Smooth muscle cell (in vitro differentiated cells): ENCODE measurements at regions not wholly inside any gene's neighbourhood (a gene's known extent, or its start where the extent isn't known, plus 50 kb on each side); places are given as distances from the start of the nearest gene placed in this dataset.
"Not testable (repeated sequence)": the region's sequence is repeated elsewhere in the genome, so short reads cannot be mapped to it uniquely, and the experiment has no call there.

ENCODE experiments used
- DNase-seq: peaks from one replicate; lab custom pipeline; 2025; ENCODE audit not compliant: unreplicated experiment; lab: John Stamatoyannopoulos, UW
- H2AFZ ChIP-seq: fragments of 200-600 bp; sonication (generic); 2 replicates; pipeline ENCODE4 v1.6.0; 2016; ENCODE audit warnings: antibody characterized with exemption, low read depth, mild to moderate bottlenecking
- H3F3A ChIP-seq: fragments of 200-600 bp; sonication (generic); 2 replicates; pipeline ENCODE4 v1.6.0; 2017; ENCODE audit warnings: antibody characterized with exemption, low read depth
- H3K27ac ChIP-seq: fragments of 200-600 bp; sonication (generic); 2 replicates; pipeline ENCODE4 v1.5.1; 2016; ENCODE audit warnings: low read depth, mild to moderate bottlenecking
- H3K27me3 ChIP-seq: fragments of 200-600 bp; sonication (generic); 2 replicates; pipeline ENCODE4 v1.6.1; 2016; ENCODE audit warnings: low read depth, mild to moderate bottlenecking
- H3K36me3 ChIP-seq: fragments of 200-600 bp; sonication (generic); 2 replicates; pipeline ENCODE4 v1.5.1; 2016; ENCODE audit warnings: low read depth
- H3K4me1 ChIP-seq: fragments of 200-600 bp; sonication (generic); 2 replicates; pipeline ENCODE4 v1.5.1; 2016; ENCODE audit warnings: low read depth
- H3K4me2 ChIP-seq: fragments of 200-600 bp; sonication (generic); 2 replicates; pipeline ENCODE4 v1.6.0; 2016; ENCODE audit warnings: mild to moderate bottlenecking
- H3K4me3 ChIP-seq: fragments of 200-600 bp; sonication (generic); 2 replicates; pipeline ENCODE4 v1.5.1; 2016; ENCODE audit warnings: mild to moderate bottlenecking
- H3K79me2 ChIP-seq: fragments of 200-600 bp; sonication (generic); 2 replicates; pipeline ENCODE4 v1.6.0; 2016; ENCODE audit warnings: low read depth, mild to moderate bottlenecking
- H3K9ac ChIP-seq: fragments of 200-600 bp; sonication (generic); 2 replicates; pipeline ENCODE4 v1.6.0; 2016; ENCODE audit warnings: low read depth
- H3K9me3 ChIP-seq: fragments of 200-600 bp; sonication (generic); replicated peaks from 2 replicates; pipeline ENCODE4 v1.5.1; 2016; ENCODE audit warnings: low read depth
- H4K20me1 ChIP-seq: fragments of 200-600 bp; sonication (generic); 2 replicates; pipeline ENCODE4 v1.6.0; 2016; ENCODE audit warnings: low read depth
- WGBS: methylation state at CpG from one replicate; pipeline ENCODE4 v1.1.7; 2016; ENCODE audit warnings: low lambda C conversion rate; 5-methylcytosine and 5-hydroxymethylcytosine counted together
- TF ChIP-seq, protein P1 (sequence below): fragments of 200-600 bp; sonication (generic); IDR thresholded peaks from 2 replicates; pipeline ENCODE4 v1.5.1; 2017; ENCODE audit warnings: borderline replicate concordance, mild to moderate bottlenecking, antibody characterized with exemption; ENCODE audit not compliant: insufficient read depth, poor library complexity, severe bottlenecking

DNA sequence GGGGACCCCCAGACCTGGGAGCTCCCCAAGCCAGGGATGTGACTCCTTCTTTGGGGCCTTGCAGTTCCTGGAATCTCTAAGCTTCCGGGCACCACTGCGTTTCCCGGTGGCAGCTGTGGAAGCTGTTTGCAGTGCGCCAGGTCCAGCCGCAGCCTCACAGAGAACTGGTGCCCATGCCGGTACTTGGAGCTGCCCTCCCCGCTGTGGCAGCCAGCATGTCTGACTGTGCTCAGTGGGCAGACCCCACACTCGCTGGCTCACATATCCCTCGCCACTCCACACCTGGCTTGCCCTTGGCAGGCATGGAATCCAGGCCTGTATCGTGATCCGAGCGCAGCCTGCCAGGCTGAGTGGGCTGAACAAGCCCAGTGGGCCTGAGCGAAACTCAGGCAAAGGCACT lies 753.2 kb upstream of the PCDH20 start:
- Histone ChIP-seq H3K27me3 (no peaks in the 10 kb centered on the region), H3F3A (no peaks in the 10 kb centered on the region), H3K36me3 (no peaks in the 10 kb centered on the region), H4K20me1 (no peaks in the 10 kb centered on the region), H3K79me2 (no peaks in the 10 kb centered on the region), H3K27ac (no peak overlapping the region), H3K9me3 (no peaks in the 10 kb centered on the region), H3K4me2 (no peak overlapping the region), H3K9ac (no peak overlapping the region), H2AFZ (no peak overlapping the region), H3K4me1 (no peaks in the 10 kb centered on the region), H3K4me3 (no peak overlapping the region)
- no peak for DNase-seq
- 98% methylated on average over 13 of the region's 13 CpGs for WGBS
- TF ChIP-seq, protein P1, sequence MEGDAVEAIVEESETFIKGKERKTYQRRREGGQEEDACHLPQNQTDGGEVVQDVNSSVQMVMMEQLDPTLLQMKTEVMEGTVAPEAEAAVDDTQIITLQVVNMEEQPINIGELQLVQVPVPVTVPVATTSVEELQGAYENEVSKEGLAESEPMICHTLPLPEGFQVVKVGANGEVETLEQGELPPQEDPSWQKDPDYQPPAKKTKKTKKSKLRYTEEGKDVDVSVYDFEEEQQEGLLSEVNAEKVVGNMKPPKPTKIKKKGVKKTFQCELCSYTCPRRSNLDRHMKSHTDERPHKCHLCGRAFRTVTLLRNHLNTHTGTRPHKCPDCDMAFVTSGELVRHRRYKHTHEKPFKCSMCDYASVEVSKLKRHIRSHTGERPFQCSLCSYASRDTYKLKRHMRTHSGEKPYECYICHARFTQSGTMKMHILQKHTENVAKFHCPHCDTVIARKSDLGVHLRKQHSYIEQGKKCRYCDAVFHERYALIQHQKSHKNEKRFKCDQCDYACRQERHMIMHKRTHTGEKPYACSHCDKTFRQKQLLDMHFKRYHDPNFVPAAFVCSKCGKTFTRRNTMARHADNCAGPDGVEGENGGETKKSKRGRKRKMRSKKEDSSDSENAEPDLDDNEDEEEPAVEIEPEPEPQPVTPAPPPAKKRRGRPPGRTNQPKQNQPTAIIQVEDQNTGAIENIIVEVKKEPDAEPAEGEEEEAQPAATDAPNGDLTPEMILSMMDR: no peak

DNA sequence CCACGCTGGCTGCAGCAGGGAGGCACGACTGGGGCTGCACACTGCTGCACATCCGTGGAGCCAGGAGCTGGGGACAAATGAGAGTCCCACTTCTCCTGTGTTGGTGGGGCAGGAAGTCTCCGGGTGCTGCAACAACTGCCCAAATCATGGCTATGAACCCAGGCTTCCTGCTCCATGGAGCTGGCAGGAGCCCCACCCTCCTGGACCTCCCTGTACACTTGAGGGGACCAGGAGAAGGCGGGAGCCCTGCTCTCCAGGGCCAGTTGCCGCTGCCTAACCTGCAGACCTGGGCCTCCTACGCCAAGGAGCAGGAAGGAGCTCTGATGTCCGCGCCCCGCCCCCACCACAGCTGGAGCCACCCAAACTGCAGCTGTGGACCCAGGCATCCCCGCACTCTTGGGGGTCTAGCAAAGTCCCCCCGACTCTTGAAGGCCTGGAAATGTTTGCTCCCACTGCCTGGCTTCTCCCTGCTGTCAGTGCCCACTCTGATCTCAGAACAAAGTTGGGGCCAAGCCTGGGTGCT lies 752.1 kb upstream of the PCDH20 start:
- WGBS: 92% methylated on average over 12 of the region's 12 CpGs

DNA sequence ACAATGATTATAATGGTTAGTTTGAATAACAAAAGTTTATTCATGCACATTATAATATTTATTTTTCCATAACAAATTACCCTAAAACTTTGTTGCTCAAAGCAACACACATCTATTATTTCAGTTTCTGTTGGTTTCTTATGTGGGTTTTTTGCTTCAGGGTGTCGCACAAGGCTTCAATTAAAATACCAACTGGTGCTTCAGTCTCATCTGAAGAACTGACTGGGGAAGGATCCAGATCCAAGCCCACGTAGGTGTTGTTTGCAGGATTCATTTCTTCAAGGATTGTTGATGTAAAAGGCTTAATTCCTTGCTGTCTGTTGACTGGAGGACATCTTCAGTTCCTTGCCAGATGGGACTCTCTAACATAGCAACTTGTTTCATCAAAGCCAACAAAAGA lies 747.2 kb upstream of the PCDH20 start:
- WGBS: 80% methylated on average over 2 of the region's 2 CpGs
- no peaks in the 10 kb centered on the region for H4K20me1 ChIP-seq
- no peaks in the 10 kb centered on the region for H3K4me1 ChIP-seq
- no peak overlapping the region for H3K4me2 ChIP-seq
- no peaks in the 10 kb centered on the region for H3K36me3 ChIP-seq
- H3K4me3 ChIP-seq: no peak overlapping the region
- DNase-seq: no peak
- no peak overlapping the region for H3K27ac ChIP-seq
- no peak overlapping the region for H3K9ac ChIP-seq
- H3K27me3 ChIP-seq: no peaks in the 10 kb centered on the region
- H3K79me2 ChIP-seq: no peaks in the 10 kb centered on the region
- H3F3A ChIP-seq: no peaks in the 10 kb centered on the region
- H3K9me3 ChIP-seq: no peaks in the 10 kb centered on the region
- no peak overlapping the region for H2AFZ ChIP-seq
- TF ChIP-seq, protein P1: no peak

More for the DNA sequence above, 752.1 kb upstream of the PCDH20 start:
- Histone ChIP-seq H3F3A (no peaks in the 10 kb centered on the region), H3K9me3 (no peaks in the 10 kb centered on the region), H3K36me3 (no peaks in the 10 kb centered on the region), H2AFZ (no peak overlapping the region), H3K27ac (no peak overlapping the region), H3K4me3 (no peak overlapping the region), H3K27me3 (no peaks in the 10 kb centered on the region), H3K4me2 (no peak overlapping the region), H4K20me1 (no peaks in the 10 kb centered on the region), H3K4me1 (no peaks in the 10 kb centered on the region), H3K79me2 (no peaks in the 10 kb centered on the region), H3K9ac (no peak overlapping the region)
- DNase-seq: no peak
- TF ChIP-seq, protein P1: no peak

DNA sequence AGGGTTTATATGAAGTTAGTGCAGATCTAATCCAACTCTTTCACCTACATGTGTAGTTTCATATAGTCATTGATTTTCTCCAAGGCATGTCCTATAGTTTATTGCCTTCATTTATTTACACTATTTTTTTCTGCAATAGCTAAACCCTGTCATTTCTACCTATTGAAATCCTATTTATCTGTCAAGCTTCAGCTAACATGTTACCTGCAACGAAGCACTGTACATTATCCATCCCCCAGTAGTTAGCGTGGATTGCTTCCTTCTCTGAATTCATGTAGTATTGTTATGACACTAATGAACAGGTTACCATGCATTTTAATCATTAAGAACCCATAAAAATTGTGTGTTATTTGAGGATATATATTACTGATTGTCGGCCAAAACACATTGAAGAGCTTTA lies 742.9 kb upstream of the PCDH20 start:
- Histone ChIP-seq H3K9me3 (no peaks in the 10 kb centered on the region), H4K20me1 (no peaks in the 10 kb centered on the region), H3K4me2 (no peak overlapping the region), H3K4me3 (no peak overlapping the region), H3K36me3 (no peaks in the 10 kb centered on the region), H3K79me2 (no peaks in the 10 kb centered on the region), H3K27ac (no peak overlapping the region), H3K4me1 (no peaks in the 10 kb centered on the region), H2AFZ (no peak overlapping the region), H3F3A (no peaks in the 10 kb centered on the region), H3K9ac (no peak overlapping the region), H3K27me3 (no peaks in the 10 kb centered on the region)
- TF ChIP-seq, protein P1: no peak
- 92% methylated on average over 3 of the region's 3 CpGs for WGBS
- DNase-seq: no peak

DNA sequence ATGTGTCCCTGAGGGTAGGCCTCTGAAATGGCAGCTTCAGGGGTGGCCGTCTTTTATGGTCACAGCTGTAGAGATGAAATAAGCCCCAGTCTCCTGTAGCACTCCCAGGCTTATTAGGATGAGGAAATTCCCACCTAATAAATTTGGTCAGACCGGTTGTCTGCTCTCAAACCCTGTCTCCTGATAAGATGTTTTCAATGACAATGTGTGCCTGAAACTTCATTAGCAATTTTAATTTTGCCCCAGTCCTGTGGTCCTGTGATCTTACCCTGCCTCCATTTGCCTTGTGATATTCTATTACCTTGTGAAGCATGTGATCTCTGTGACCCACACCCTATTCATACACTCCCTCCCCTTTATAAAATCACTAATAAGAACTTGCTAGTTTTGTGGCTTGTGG lies 736.1 kb upstream of the PCDH20 start:
- H3F3A ChIP-seq, H4K20me1 ChIP-seq, H2AFZ ChIP-seq, H3K4me3 ChIP-seq, H3K4me2 ChIP-seq, H3K9ac ChIP-seq, H3K9me3 ChIP-seq, H3K36me3 ChIP-seq, H3K27me3 ChIP-seq, DNase-seq, H3K4me1 ChIP-seq, H3K27ac ChIP-seq, H3K79me2 ChIP-seq: not testable (repeated sequence)
- 84% methylated on average over 2 of the region's 2 CpGs for WGBS
